Lower leg skin (tissue), 3 donors: ENCODE measurements at regions not wholly inside any gene's neighbourhood (a gene's known extent, or its start where the extent isn't known, plus 50 kb on each side); places are given as distances from the start of the nearest gene placed in this dataset.
"Not testable (repeated sequence)": the region's sequence is repeated elsewhere in the genome, so short reads cannot be mapped to it uniquely, and the experiment has no call there.

Experiments used
- POLR2A ChIP-seq, 2 donors: fragments of 450-650 bp; IDR thresholded peaks; one replicate each; pipeline ENCODE4 v1.6.1; 2016 to 2017; ENCODE audit warnings: antibody characterized with exemption in 2 of 2, mild to moderate bottlenecking in 1 of 2, moderate library complexity in 1 of 2
- TF ChIP-seq, protein P1 (sequence below), 3 donors: fragments of 450-650 bp; IDR thresholded peaks; one replicate each; pipeline ENCODE4 v1.5.1; 2016; ENCODE audit warnings: antibody characterized with exemption in 3 of 3, mild to moderate bottlenecking in 3 of 3, moderate library complexity in 2 of 3

DNA sequence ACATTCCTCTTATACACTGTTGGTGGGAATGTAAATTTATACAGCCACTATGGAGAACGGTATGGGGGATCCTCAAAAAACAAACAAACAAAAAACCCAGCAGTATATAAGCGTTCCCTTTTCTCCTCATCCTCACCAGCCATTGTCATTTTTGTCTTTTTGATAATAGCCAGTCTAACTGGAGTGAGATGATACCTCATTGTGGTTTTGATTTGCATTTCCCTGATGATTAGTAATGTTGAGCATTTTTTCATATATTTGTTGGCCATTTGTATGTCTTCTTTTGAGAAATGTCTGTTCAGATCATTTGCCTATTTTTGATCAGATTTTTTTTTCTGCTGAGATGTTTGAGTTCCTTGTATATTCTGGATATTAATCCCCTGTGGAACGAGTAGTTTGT, 76.1 kb downstream of the TEX35 start:
- TF ChIP-seq, protein P1, sequence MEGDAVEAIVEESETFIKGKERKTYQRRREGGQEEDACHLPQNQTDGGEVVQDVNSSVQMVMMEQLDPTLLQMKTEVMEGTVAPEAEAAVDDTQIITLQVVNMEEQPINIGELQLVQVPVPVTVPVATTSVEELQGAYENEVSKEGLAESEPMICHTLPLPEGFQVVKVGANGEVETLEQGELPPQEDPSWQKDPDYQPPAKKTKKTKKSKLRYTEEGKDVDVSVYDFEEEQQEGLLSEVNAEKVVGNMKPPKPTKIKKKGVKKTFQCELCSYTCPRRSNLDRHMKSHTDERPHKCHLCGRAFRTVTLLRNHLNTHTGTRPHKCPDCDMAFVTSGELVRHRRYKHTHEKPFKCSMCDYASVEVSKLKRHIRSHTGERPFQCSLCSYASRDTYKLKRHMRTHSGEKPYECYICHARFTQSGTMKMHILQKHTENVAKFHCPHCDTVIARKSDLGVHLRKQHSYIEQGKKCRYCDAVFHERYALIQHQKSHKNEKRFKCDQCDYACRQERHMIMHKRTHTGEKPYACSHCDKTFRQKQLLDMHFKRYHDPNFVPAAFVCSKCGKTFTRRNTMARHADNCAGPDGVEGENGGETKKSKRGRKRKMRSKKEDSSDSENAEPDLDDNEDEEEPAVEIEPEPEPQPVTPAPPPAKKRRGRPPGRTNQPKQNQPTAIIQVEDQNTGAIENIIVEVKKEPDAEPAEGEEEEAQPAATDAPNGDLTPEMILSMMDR (IDR thresholded peaks at IDR 0.05), result not testable (repeated sequence)
- TF ChIP-seq POLR2A (IDR thresholded peaks at IDR 0.05), result not testable (repeated sequence)
